ENCODE measurements at regions not wholly inside any gene's neighbourhood (a gene's known extent, or its start where the extent isn't known, plus 50 kb on each side); places are given as distances from the start of the nearest gene placed in this dataset.
"Not testable (repeated sequence)": the region's sequence is repeated elsewhere in the genome, so short reads cannot be mapped to it uniquely, and the experiment has no call there.

- H3K4me3 ChIP-seq, result no peak overlapping the region
- H3K27ac ChIP-seq, result no peak overlapping the region
- no peaks in the 10 kb centered on the region for H3K36me3 ChIP-seq
- no peaks in the 10 kb centered on the region for H3K4me1 ChIP-seq
- TF ChIP-seq CTCF (IDR thresholded peaks at IDR 0.05), result no peak
- H3K27me3 ChIP-seq, result no peaks in the 10 kb centered on the region
- no peak for DNase-seq (ENCODE audit: low spot score)
- H3K9me3 ChIP-seq, result no peaks in the 10 kb centered on the region
Measured at GRCh38 chr13:90461398-90461797, 886.1 kb upstream of the MIR17HG start.

GRCh38 chr13:90477216-90477615, 870.3 kb upstream of the MIR17HG start:
- Histone ChIP-seq H3K9me3 (peaks cover 0 to 8% of the 10 kb centered on the region in 2 donors), H3K4me1 (peaks cover 0 to 2% of the 10 kb centered on the region in 2 donors), H3K4me3 (no peak overlapping the region), H3K36me3 (no peaks in the 10 kb centered on the region), H3K27ac (no peak overlapping the region), H3K27me3 (no peaks in the 10 kb centered on the region)
- DNase-seq (ENCODE audit: low spot score), result no peak
- TF ChIP-seq CTCF (IDR thresholded peaks at IDR 0.05), result no peak

GRCh38 chr13:90483906-90484305, 863.6 kb upstream of the MIR17HG start:
- Histone ChIP-seq H3K27ac (no peak overlapping the region), H3K27me3 (no peaks in the 10 kb centered on the region), H3K4me1 (peaks cover 0 to 7% of the 10 kb centered on the region in 2 donors), H3K4me3 (no peak overlapping the region), H3K9me3 (no peaks in the 10 kb centered on the region), H3K36me3 (no peaks in the 10 kb centered on the region)
- DNase-seq (ENCODE audit: low spot score), result no peak
- TF ChIP-seq CTCF (IDR thresholded peaks at IDR 0.05), result no peak

- TF ChIP-seq CTCF (IDR thresholded peaks at IDR 0.05), result no peak
- Histone ChIP-seq H3K36me3 (no peaks in the 10 kb centered on the region), H3K4me1 (peaks cover 0 to 7% of the 10 kb centered on the region in 2 donors), H3K4me3 (no peak overlapping the region), H3K9me3 (no peaks in the 10 kb centered on the region), H3K27ac (no peak overlapping the region), H3K27me3 (no peaks in the 10 kb centered on the region)
- no peak for DNase-seq (ENCODE audit: low spot score)
Measured at GRCh38 chr13:90485436-90485835, 862.1 kb upstream of the MIR17HG start.

- H3K27me3 ChIP-seq, result no peaks in the 10 kb centered on the region
- H3K9me3 ChIP-seq, result peaks cover 0 to 18% of the 10 kb centered on the region in 2 donors
- no peaks in the 10 kb centered on the region for H3K4me1 ChIP-seq
- no peak for DNase-seq (ENCODE audit: low spot score)
- H3K36me3 ChIP-seq, result no peaks in the 10 kb centered on the region
- TF ChIP-seq CTCF (IDR thresholded peaks at IDR 0.05), result no peak
- H3K27ac ChIP-seq, result no peak overlapping the region
- H3K4me3 ChIP-seq, result no peak overlapping the region
Measured at GRCh38 chr13:90492872-90493271, 854.6 kb upstream of the MIR17HG start.

- H3K27ac ChIP-seq, result no peak overlapping the region
- H3K9me3 ChIP-seq, result peaks cover 0 to 18% of the 10 kb centered on the region in 2 donors
- no peak overlapping the region for H3K4me3 ChIP-seq
- H3K27me3 ChIP-seq, result no peaks in the 10 kb centered on the region
- H3K4me1 ChIP-seq, result no peaks in the 10 kb centered on the region
- TF ChIP-seq CTCF (IDR thresholded peaks at IDR 0.05), result no peak
- DNase-seq (ENCODE audit: low spot score), result no peak
- no peaks in the 10 kb centered on the region for H3K36me3 ChIP-seq
Measured at GRCh38 chr13:90493667-90494066, 853.8 kb upstream of the MIR17HG start.

- H3K9me3 ChIP-seq, result peaks cover 0 to 18% of the 10 kb centered on the region in 2 donors
- DNase-seq (ENCODE audit: low spot score); H3K27ac ChIP-seq; H3K4me1 ChIP-seq; H3K27me3 ChIP-seq; H3K4me3 ChIP-seq; H3K36me3 ChIP-seq: not testable (repeated sequence)
Measured at GRCh38 chr13:90494849-90495248, 852.6 kb upstream of the MIR17HG start.

All from right atrium auricular region (tissue), 2 donors.